Mesothelial cell of epicardium (in vitro differentiated cells): ENCODE measurements at regions not wholly inside any gene's neighbourhood (a gene's known extent, or its start where the extent isn't known, plus 50 kb on each side); places are given as distances from the start of the nearest gene placed in this dataset.

Experiments used
- DNase-seq, 2 experiments: peaks; one replicate each; pipeline ENCODE4 v3.0.0; 2021; ENCODE audit warnings: low spot score in 2 of 2; ENCODE audit not compliant: unreplicated experiment in 2 of 2
- H3K27ac Mint-ChIP-seq: 2 replicates; pipeline ENCODE4 v1.8.0; 2021; ENCODE audit warnings: mixed read lengths
- H3K27me3 Mint-ChIP-seq: 2 replicates; pipeline ENCODE4 v1.8.0; 2021; ENCODE audit warnings: low read depth, mixed read lengths
- H3K36me3 Mint-ChIP-seq: 2 replicates; pipeline ENCODE4 v1.8.0; 2021; ENCODE audit warnings: mixed read lengths
- H3K4me1 Mint-ChIP-seq: 2 replicates; pipeline ENCODE4 v1.8.0; 2021; ENCODE audit warnings: mixed read lengths
- H3K4me3 Mint-ChIP-seq: 2 replicates; pipeline ENCODE4 v1.8.0; 2021; ENCODE audit warnings: mild to moderate bottlenecking, moderate library complexity, mixed read lengths
- H3K9me3 Mint-ChIP-seq: 2 replicates; pipeline ENCODE4 v1.8.0; 2021; ENCODE audit warnings: mixed read lengths
- CTCF ChIP-seq: fragments of 200-600 bp; sonication (generic); IDR thresholded peaks from one replicate; pipeline ENCODE4 v1.5.0; 2021; ENCODE audit warnings: antibody characterized with exemption; ENCODE audit not compliant: unreplicated experiment

- H3K27me3 Mint-ChIP-seq = no peaks in the 10 kb centered on the region
- no peaks in the 10 kb centered on the region for H3K36me3 Mint-ChIP-seq
- no peak for TF ChIP-seq CTCF
- no peak overlapping the region for H3K27ac Mint-ChIP-seq
- no peak for DNase-seq
- no peaks in the 10 kb centered on the region for H3K4me1 Mint-ChIP-seq
- H3K9me3 Mint-ChIP-seq = peaks cover 3% of the 10 kb centered on the region
- H3K4me3 Mint-ChIP-seq = no peak overlapping the region
These were observed 88.3 kb upstream of the PCDH9 start for GRCh38 chr13:67318398-67318797.

GRCh38 chr13:67314405-67314804 lies 84.3 kb upstream of the PCDH9 start:
- TF ChIP-seq CTCF = no peak
- DNase-seq = no peak
- H3K36me3 Mint-ChIP-seq = no peaks in the 10 kb centered on the region
- H3K4me3 Mint-ChIP-seq = no peak overlapping the region
- H3K27me3 Mint-ChIP-seq = no peaks in the 10 kb centered on the region
- H3K4me1 Mint-ChIP-seq = no peaks in the 10 kb centered on the region
- no peak overlapping the region for H3K27ac Mint-ChIP-seq
- H3K9me3 Mint-ChIP-seq = peaks cover 3% of the 10 kb centered on the region

GRCh38 chr13:67308004-67308772 lies 78.1 kb upstream of the PCDH9 start:
- Mint-ChIP-seq H3K36me3 (no peaks in the 10 kb centered on the region), H3K4me3 (no peak overlapping the region), H3K4me1 (no peaks in the 10 kb centered on the region), H3K9me3 (no peaks in the 10 kb centered on the region), H3K27me3 (no peaks in the 10 kb centered on the region), H3K27ac (no peak overlapping the region)
- no peak for TF ChIP-seq CTCF
- no peak for DNase-seq

GRCh38 chr13:67306742-67307141 lies 76.6 kb upstream of the PCDH9 start:
- H3K4me1 Mint-ChIP-seq = no peaks in the 10 kb centered on the region
- no peak overlapping the region for H3K27ac Mint-ChIP-seq
- H3K36me3 Mint-ChIP-seq = no peaks in the 10 kb centered on the region
- H3K4me3 Mint-ChIP-seq = no peak overlapping the region
- no peaks in the 10 kb centered on the region for H3K9me3 Mint-ChIP-seq
- no peaks in the 10 kb centered on the region for H3K27me3 Mint-ChIP-seq
- TF ChIP-seq CTCF = no peak
- no peak for DNase-seq

GRCh38 chr13:67303661-67304333 lies 73.7 kb upstream of the PCDH9 start:
- DNase-seq = no peak
- no peaks in the 10 kb centered on the region for H3K9me3 Mint-ChIP-seq
- no peak overlapping the region for H3K27ac Mint-ChIP-seq
- H3K4me1 Mint-ChIP-seq = no peaks in the 10 kb centered on the region
- no peaks in the 10 kb centered on the region for H3K27me3 Mint-ChIP-seq
- H3K4me3 Mint-ChIP-seq = no peak overlapping the region
- no peaks in the 10 kb centered on the region for H3K36me3 Mint-ChIP-seq
- no peak for TF ChIP-seq CTCF
